ENCODE measurements at regions not wholly inside any gene's neighbourhood (a gene's known extent, or its start where the extent isn't known, plus 50 kb on each side); places are given as distances from the start of the nearest gene placed in this dataset.

- TF ChIP-seq POLR2A (IDR thresholded peaks at IDR 0.05) = no peak
- TF ChIP-seq CTCF (IDR thresholded peaks at IDR 0.05) = no peak
- DNase-seq = no peak
- WGBS, 4 donors = 87 to 90% (median 90%) methylated on average over 11 to 12 of the region's 12 CpGs
- Histone ChIP-seq H3K27me3 (no peaks in the 10 kb centered on the region), H3K36me3 (replicated peaks in 1 of 2) (no peaks in the 10 kb centered on the region), H3K9me3 (replicated peaks in 1 of 3) (no peaks in the 10 kb centered on the region), H3K27ac (peak overlapping the region in 1 of 5 donors; percentile 12), H3K4me1 (replicated peaks in 1 of 2) (peaks cover 9 to 22% of the 10 kb centered on the region in 2 donors), H3K4me3 (no peak overlapping the region)
- intact Hi-C loops (cut with DNase I) = loop anchor here (5.0 to 10.0 kb wide), 4 partner anchors 63 to 660 kb away; no protein-coding TSS in a partner anchor
These were observed 139.6 kb upstream of the CTAGE1 start for GRCh38 chr18:22557168-22557941.

GRCh38 chr18:22558945-22559385 lies 141.2 kb upstream of the CTAGE1 start:
- no peaks in the 10 kb centered on the region for H3K27me3 ChIP-seq
- H3K4me1 ChIP-seq (replicated peaks in 1 of 2) = peaks cover 9 to 22% of the 10 kb centered on the region in 2 donors
- WGBS, 4 donors = 2 to 3% (median 2%) methylated on average over 28 of the region's 28 CpGs
- peak overlapping the region; percentile 92 to 98 (median 95) for H3K27ac ChIP-seq
- no peaks in the 10 kb centered on the region for H3K36me3 ChIP-seq (replicated peaks in 1 of 2)
- peak overlapping the region in 2 of 4 donors; percentile 63 to 81 for H3K4me3 ChIP-seq
- intact Hi-C loops (cut with DNase I) = loop anchor here (5.0 to 10.0 kb wide), 4 partner anchors 64 to 662 kb away; no protein-coding TSS in a partner anchor
- TF ChIP-seq CTCF (IDR thresholded peaks at IDR 0.05) (no peak), POLR2A (IDR thresholded peaks at IDR 0.05) (peak in 1 of 2 donors; percentile 44)
- DNase-seq = peak; percentile 71 to 88 (median 80)
- no peaks in the 10 kb centered on the region for H3K9me3 ChIP-seq (replicated peaks in 1 of 3)

- peak; percentile 79 to 90 (median 89) for DNase-seq
- Histone ChIP-seq H3K4me1 (replicated peaks in 1 of 2) (peaks cover 9 to 22% of the 10 kb centered on the region in 2 donors), H3K27me3 (no peaks in the 10 kb centered on the region), H3K27ac (peak overlapping the region; percentile 92 to 98 (median 95)), H3K9me3 (replicated peaks in 1 of 3) (no peaks in the 10 kb centered on the region), H3K36me3 (replicated peaks in 1 of 2) (no peaks in the 10 kb centered on the region), H3K4me3 (peak overlapping the region; percentile 34 to 81 (median 50))
- intact Hi-C loops (cut with DNase I) = loop anchor here (5.0 to 10.0 kb wide), 5 partner anchors 65 to 662 kb away; no protein-coding TSS in a partner anchor
- WGBS, 4 donors = 0 to 1% (median 0%) methylated on average over 25 to 63 of the region's 63 CpGs
- peak in 1 of 2 donors; percentile 70 for TF ChIP-seq POLR2A (IDR thresholded peaks at IDR 0.05)
- TF ChIP-seq CTCF (IDR thresholded peaks at IDR 0.05) = peak in 4 of 6 experiments; percentile 28 to 52 (median 48)
These were observed 141.9 kb upstream of the CTAGE1 start for GRCh38 chr18:22559414-22560274.

- intact Hi-C loops (cut with DNase I) = loop anchor here in 1 of 2 donors (10.0 kb wide), 1 partner anchor 175 kb away; no protein-coding TSS in a partner anchor
- TF ChIP-seq POLR2A (IDR thresholded peaks at IDR 0.05) (no peak), CTCF (IDR thresholded peaks at IDR 0.05) (no peak)
- peaks cover 9 to 22% of the 10 kb centered on the region in 2 donors for H3K4me1 ChIP-seq (replicated peaks in 1 of 2)
- no peaks in the 10 kb centered on the region for H3K9me3 ChIP-seq (replicated peaks in 1 of 3)
- peak overlapping the region in 2 of 4 donors; percentile 63 to 81 for H3K4me3 ChIP-seq
- no peaks in the 10 kb centered on the region for H3K27me3 ChIP-seq
- H3K36me3 ChIP-seq (replicated peaks in 1 of 2) = no peaks in the 10 kb centered on the region
- H3K27ac ChIP-seq = peak overlapping the region; percentile 92 to 98 (median 95)
- no peak for DNase-seq
- 15 to 23% (median 19%) methylated on average over 8 of the region's 8 CpGs for WGBS, 4 donors
These were observed 142.5 kb upstream of the CTAGE1 start for GRCh38 chr18:22560275-22560610.

All from adrenal gland (tissue), 9 donors.